CD4-positive, CD25-positive, alpha-beta regulatory T cell (primary cell): ENCODE measurements at regions not wholly inside any gene's neighbourhood (a gene's known extent, or its start where the extent isn't known, plus 50 kb on each side); places are given as distances from the start of the nearest gene placed in this dataset.
A peak's percentile ranks its signal among the peaks of the same experiment; 100 is the strongest.

Experiments
- ATAC-seq, 2 donors: fragments of 150-1000 bp; cut with Tn5 transposase; one replicate each; pipeline ENCODE4 v1.10.0; 2021; ENCODE audit warnings: low read depth in 2 of 2, moderate number of reproducible peaks in 2 of 2, moderate library complexity in 1 of 2
- DNase-seq, 3 donors: peaks; one replicate each; pipeline versions ENCODE4 v3.0.0 to v3.0.0-alpha.2; 2012 to 2022; ENCODE audit warnings: mixed read lengths in 1 of 3
- H3K27ac ChIP-seq: one replicate; pipeline ENCODE4 v1.7.0; 2013; ENCODE audit warnings: mild to moderate bottlenecking, low read length; ENCODE audit not compliant: insufficient read depth, poor library complexity, severe bottlenecking
- H3K27me3 ChIP-seq: one replicate; pipeline ENCODE4 v1.7.0; 2013; ENCODE audit warnings: low read length; ENCODE audit not compliant: control insufficient read depth, insufficient read depth
- H3K36me3 ChIP-seq: one replicate; pipeline ENCODE4 v1.7.0; 2013; ENCODE audit warnings: mild to moderate bottlenecking, low read length, moderate library complexity; ENCODE audit not compliant: control insufficient read depth, insufficient read depth
- H3K4me1 ChIP-seq: 2 replicates; pipeline ENCODE4 v1.7.0; 2013; ENCODE audit warnings: mild to moderate bottlenecking, low read length; ENCODE audit not compliant: insufficient read depth, control insufficient read depth, poor library complexity, severe bottlenecking
- H3K4me3 ChIP-seq: one replicate; pipeline ENCODE4 v1.7.0; 2013; ENCODE audit warnings: low read depth, mild to moderate bottlenecking, low read length, moderate library complexity
- H3K9me3 ChIP-seq, 2 experiments: 1 replicate in 1 of 2; 2 replicates in 1 of 2; pipeline ENCODE4 v1.7.0; 2013; ENCODE audit warnings: low read length in 2 of 2, mild to moderate bottlenecking in 1 of 2, moderate library complexity in 1 of 2; ENCODE audit not compliant: control insufficient read depth in 2 of 2
- H3K27ac Mint-ChIP-seq, 3 donors: one replicate each; pipeline ENCODE4 v1.8.0; 2020 to 2022; ENCODE audit warnings: mild to moderate bottlenecking in 3 of 3, mixed read lengths in 3 of 3, moderate library complexity in 2 of 3
- H3K27me3 Mint-ChIP-seq: one replicate; pipeline ENCODE4 v1.8.0; 2022; ENCODE audit warnings: mild to moderate bottlenecking, mixed read lengths
- H3K36me3 Mint-ChIP-seq: one replicate; pipeline ENCODE4 v1.8.0; 2020; ENCODE audit warnings: mixed read lengths
- H3K4me1 Mint-ChIP-seq, 4 donors: one replicate each; pipeline ENCODE4 v1.8.0; 2020 to 2022; ENCODE audit warnings: mixed read lengths in 4 of 4, mild to moderate bottlenecking in 1 of 4
- H3K4me3 Mint-ChIP-seq, 4 donors: one replicate each; pipeline ENCODE4 v1.8.0; 2020 to 2022; ENCODE audit warnings: mild to moderate bottlenecking in 4 of 4, mixed read lengths in 4 of 4, moderate library complexity in 3 of 4
- H3K9me3 Mint-ChIP-seq, 7 donors: one replicate each; pipeline ENCODE4 v1.8.0; 2020 to 2022; ENCODE audit warnings: mixed read lengths in 7 of 7, mild to moderate bottlenecking in 3 of 7, moderate library complexity in 2 of 7

GRCh38 chr13:31081316-31081715 lies 80.4 kb downstream of the HSPH1 start:
- Histone ChIP-seq H3K9me3 (no peaks in the 10 kb centered on the region), H3K4me3 (no peak overlapping the region), H3K4me1 (no peaks in the 10 kb centered on the region), H3K36me3 (no peaks in the 10 kb centered on the region), H3K27ac (no peak overlapping the region), H3K27me3 (peaks cover 16% of the 10 kb centered on the region)
- Mint-ChIP-seq H3K4me3 (no peak overlapping the region), H3K4me1 (no peaks in the 10 kb centered on the region), H3K27me3 (peaks cover 15% of the 10 kb centered on the region), H3K27ac (no peak overlapping the region), H3K9me3 (peaks cover 0 to 1% (median 0%) of the 10 kb centered on the region in 7 donors), H3K36me3 (no peaks in the 10 kb centered on the region)
- ATAC-seq = no peak
- no peak for DNase-seq

- H3K4me1 Mint-ChIP-seq = peaks cover 6 to 12% (median 9%) of the 10 kb centered on the region in 4 donors
- Histone ChIP-seq H3K36me3 (no peaks in the 10 kb centered on the region), H3K27me3 (no peaks in the 10 kb centered on the region), H3K4me1 (no peaks in the 10 kb centered on the region), H3K27ac (no peak overlapping the region), H3K4me3 (no peak overlapping the region), H3K9me3 (no peaks in the 10 kb centered on the region)
- no peaks in the 10 kb centered on the region for H3K36me3 Mint-ChIP-seq
- peak overlapping the region in 1 of 3 donors; percentile 57 for H3K27ac Mint-ChIP-seq
- DNase-seq = peak in 1 of 3 donors; percentile 60
- H3K4me3 Mint-ChIP-seq = no peak overlapping the region
- H3K27me3 Mint-ChIP-seq = peaks cover 4% of the 10 kb centered on the region
- peaks cover 0 to 1% (median 0%) of the 10 kb centered on the region in 7 donors for H3K9me3 Mint-ChIP-seq
- ATAC-seq = peak in 1 of 2 donors; percentile 35
Measured at GRCh38 chr13:31074756-31075155, 86.9 kb downstream of the HSPH1 start.

GRCh38 chr13:31073859-31074718 lies 87.6 kb downstream of the HSPH1 start:
- H3K27ac ChIP-seq = no peak overlapping the region
- H3K27ac Mint-ChIP-seq = peak overlapping the region in 2 of 3 donors; percentile 21 to 57
- H3K27me3 Mint-ChIP-seq = peaks cover 4% of the 10 kb centered on the region
- no peak overlapping the region for H3K4me3 ChIP-seq
- no peaks in the 10 kb centered on the region for H3K36me3 ChIP-seq
- DNase-seq (peak in 2 of 3 donors; percentile 9 to 88), ATAC-seq (peak; percentile 59 to 69)
- H3K4me3 Mint-ChIP-seq = no peak overlapping the region
- H3K4me1 ChIP-seq = no peaks in the 10 kb centered on the region
- H3K9me3 Mint-ChIP-seq = peaks cover 0 to 1% (median 0%) of the 10 kb centered on the region in 7 donors
- H3K4me1 Mint-ChIP-seq = peaks cover 6 to 12% (median 9%) of the 10 kb centered on the region in 4 donors
- H3K27me3 ChIP-seq = no peaks in the 10 kb centered on the region
- H3K9me3 ChIP-seq = no peaks in the 10 kb centered on the region
- no peaks in the 10 kb centered on the region for H3K36me3 Mint-ChIP-seq

- H3K4me1 Mint-ChIP-seq = peaks cover 6 to 12% (median 9%) of the 10 kb centered on the region in 4 donors
- Histone ChIP-seq H3K4me1 (no peaks in the 10 kb centered on the region), H3K9me3 (no peaks in the 10 kb centered on the region), H3K27ac (no peak overlapping the region), H3K4me3 (no peak overlapping the region), H3K36me3 (no peaks in the 10 kb centered on the region), H3K27me3 (no peaks in the 10 kb centered on the region)
- no peak for ATAC-seq
- no peak overlapping the region for H3K27ac Mint-ChIP-seq
- peaks cover 0 to 1% (median 0%) of the 10 kb centered on the region in 7 donors for H3K9me3 Mint-ChIP-seq
- H3K4me3 Mint-ChIP-seq = no peak overlapping the region
- H3K36me3 Mint-ChIP-seq = no peaks in the 10 kb centered on the region
- DNase-seq = no peak
- H3K27me3 Mint-ChIP-seq = peaks cover 4% of the 10 kb centered on the region
Measured at GRCh38 chr13:31072041-31072440, 89.7 kb downstream of the HSPH1 start.

- H3K27ac Mint-ChIP-seq = no peak overlapping the region
- no peaks in the 10 kb centered on the region for H3K9me3 ChIP-seq
- no peaks in the 10 kb centered on the region for H3K27me3 ChIP-seq
- no peaks in the 10 kb centered on the region for H3K36me3 ChIP-seq
- no peak overlapping the region for H3K4me3 Mint-ChIP-seq
- no peak overlapping the region for H3K27ac ChIP-seq
- ATAC-seq (no peak), DNase-seq (no peak)
- H3K4me1 ChIP-seq = no peaks in the 10 kb centered on the region
- H3K27me3 Mint-ChIP-seq = peaks cover 7% of the 10 kb centered on the region
- no peaks in the 10 kb centered on the region for H3K36me3 Mint-ChIP-seq
- peaks cover 4 to 11% (median 9%) of the 10 kb centered on the region in 4 donors for H3K4me1 Mint-ChIP-seq
- no peak overlapping the region for H3K4me3 ChIP-seq
- no peaks in the 10 kb centered on the region for H3K9me3 Mint-ChIP-seq
Measured at GRCh38 chr13:31069808-31070534, 91.7 kb downstream of the HSPH1 start.

GRCh38 chr13:31068119-31068423 lies 93.6 kb downstream of the HSPH1 start:
- no peak for DNase-seq

GRCh38 chr13:31067416-31068118 lies 94.1 kb downstream of the HSPH1 start:
- Mint-ChIP-seq H3K36me3 (no peaks in the 10 kb centered on the region), H3K4me1 (no peaks in the 10 kb centered on the region), H3K27me3 (peaks cover 4% of the 10 kb centered on the region), H3K4me3 (no peak overlapping the region), H3K27ac (no peak overlapping the region), H3K9me3 (peaks cover 0 to 5% (median 1%) of the 10 kb centered on the region in 7 donors)
- no peaks in the 10 kb centered on the region for H3K36me3 ChIP-seq
- no peaks in the 10 kb centered on the region for H3K4me1 ChIP-seq
- ATAC-seq = no peak
- no peak overlapping the region for H3K4me3 ChIP-seq
- no peaks in the 10 kb centered on the region for H3K9me3 ChIP-seq
- H3K27me3 ChIP-seq = peaks cover 4% of the 10 kb centered on the region
- H3K27ac ChIP-seq = no peak overlapping the region
- DNase-seq = no peak

More at GRCh38 chr13:31068119-31068423, 93.6 kb downstream of the HSPH1 start:
- Mint-ChIP-seq H3K4me3 (no peak overlapping the region), H3K27me3 (peaks cover 4% of the 10 kb centered on the region), H3K4me1 (no peaks in the 10 kb centered on the region), H3K36me3 (no peaks in the 10 kb centered on the region), H3K9me3 (peaks cover 0 to 5% (median 1%) of the 10 kb centered on the region in 7 donors), H3K27ac (no peak overlapping the region)
- H3K4me1 ChIP-seq = no peaks in the 10 kb centered on the region
- no peaks in the 10 kb centered on the region for H3K9me3 ChIP-seq
- H3K27me3 ChIP-seq = peaks cover 3% of the 10 kb centered on the region
- H3K36me3 ChIP-seq = no peaks in the 10 kb centered on the region
- no peak overlapping the region for H3K4me3 ChIP-seq
- ATAC-seq = no peak
- no peak overlapping the region for H3K27ac ChIP-seq
